Loucy (cell line): ENCODE measurements at regions not wholly inside any gene's neighbourhood (a gene's known extent, or its start where the extent isn't known, plus 50 kb on each side); places are given as distances from the start of the nearest gene placed in this dataset.

ENCODE experiments used
- CTCF ChIP-seq: fragments of 200-600 bp; sonication (generic); conservative IDR thresholded peaks from 2 replicates; pipeline ENCODE4 v1.5.1; 2014; ENCODE audit warnings: mild to moderate bottlenecking, antibody characterized with exemption, low read length
- EZH2phosphoT487 ChIP-seq: fragments of 200-600 bp; IDR thresholded peaks from 2 replicates; pipeline ENCODE4 v1.6.1; 2018; ENCODE audit warnings: antibody characterized with exemption, mild to moderate bottlenecking, moderate library complexity, borderline replicate concordance

GRCh38 chr3:59680919-59681318 lies 631.1 kb upstream of the CFAP20DC start:
- TF ChIP-seq CTCF: no peak
- TF ChIP-seq EZH2phosphoT487: no peak
